ENCODE measurements at regions not wholly inside any gene's neighbourhood (a gene's known extent, or its start where the extent isn't known, plus 50 kb on each side); places are given as distances from the start of the nearest gene placed in this dataset.

GRCh38 chr4:177573507-177573906 lies 131.3 kb upstream of the AGA start:
- DNase-seq (ENCODE audit: low spot score): peak; percentile 21

DNA sequence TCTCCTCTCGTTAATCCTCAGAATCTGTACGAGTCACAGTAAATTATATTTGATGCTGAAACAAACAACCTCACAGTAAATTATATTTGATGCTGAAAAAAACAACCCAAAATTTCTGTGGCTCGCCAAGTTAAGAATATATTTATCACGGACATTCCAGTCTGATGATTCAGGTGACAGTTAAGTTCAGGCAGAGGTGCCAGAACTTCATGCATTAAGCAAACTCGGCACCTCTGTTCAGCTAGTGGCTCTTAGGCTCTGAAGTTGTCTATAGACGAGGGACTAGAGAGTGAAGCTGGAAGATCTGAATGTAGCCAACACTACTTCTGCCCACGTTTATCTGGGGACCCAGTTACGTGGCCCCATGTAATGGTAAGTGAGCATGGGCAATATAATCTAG lies 132.2 kb upstream of the AGA start:
- no peak for DNase-seq (ENCODE audit: low spot score)

DNA sequence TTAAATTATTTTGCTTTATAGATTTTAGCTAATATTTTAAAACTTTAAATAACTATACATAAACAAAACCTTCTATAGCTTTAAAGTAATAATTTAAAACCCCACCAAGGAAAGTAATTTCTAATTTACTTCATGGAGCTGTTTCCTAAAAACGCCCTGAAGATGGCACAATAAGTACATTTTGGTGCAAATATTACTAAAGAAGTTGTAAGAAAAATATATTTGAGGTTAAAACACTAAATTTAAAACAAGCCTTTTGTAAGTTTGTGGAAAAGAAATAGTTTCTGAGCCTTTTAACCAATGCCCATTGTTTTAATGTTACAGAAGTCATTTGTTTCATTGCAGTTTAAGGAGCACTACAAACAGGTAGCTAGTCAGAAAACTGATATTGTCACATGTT lies 137.4 kb upstream of the AGA start:
- DNase-seq (ENCODE audit: low spot score): no peak

GRCh38 chr4:177582992-177583391 lies 140.8 kb upstream of the AGA start:
- no peak for DNase-seq (ENCODE audit: low spot score)

DNA sequence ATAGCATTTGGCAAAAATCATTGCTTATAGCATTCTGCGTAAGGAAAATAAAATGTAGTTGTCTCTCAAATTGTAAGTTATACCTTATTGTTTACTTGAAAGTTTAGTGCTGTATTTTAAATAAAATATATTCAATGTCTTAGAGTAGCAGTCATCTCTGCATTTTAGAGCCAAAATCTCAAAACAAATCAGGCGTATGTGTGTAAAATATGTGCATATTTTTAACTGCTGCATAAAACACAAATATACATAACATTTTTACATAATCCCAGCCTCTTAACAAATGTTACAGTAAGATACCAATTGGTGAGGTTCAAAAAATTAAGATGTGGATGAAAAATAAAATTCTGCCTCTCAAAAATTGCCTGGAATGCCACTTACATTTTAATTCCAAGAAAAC lies 145.8 kb upstream of the AGA start:
- no peak for DNase-seq (ENCODE audit: low spot score)

- DNase-seq (ENCODE audit: low spot score): no peak
These were observed 153.1 kb upstream of the AGA start for GRCh38 chr4:177595386-177595785.

GRCh38 chr4:177596035-177596434 lies 153.8 kb upstream of the AGA start:
- peak; percentile 77 for DNase-seq (ENCODE audit: low spot score)

- no peak for DNase-seq (ENCODE audit: low spot score)
These were observed 154.8 kb upstream of the AGA start for GRCh38 chr4:177596991-177597390.

DNA sequence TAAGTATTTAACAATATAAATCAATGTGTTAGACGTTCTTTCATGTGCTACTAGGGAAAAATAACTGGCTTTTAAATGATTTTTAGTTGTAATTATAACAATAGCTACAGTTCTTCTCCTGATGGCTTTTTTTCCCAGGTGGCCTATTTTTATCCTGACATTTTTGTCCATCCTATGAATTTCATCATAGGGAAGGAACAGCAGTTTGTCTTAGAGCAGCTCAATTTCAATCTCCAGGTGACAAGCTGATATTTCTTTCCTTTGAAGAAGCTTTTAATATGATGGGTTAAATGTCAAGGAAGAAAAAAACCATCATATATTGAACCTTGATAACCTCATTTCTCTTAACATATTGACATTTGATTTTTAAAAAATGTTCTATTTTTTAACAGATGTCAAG lies 163.0 kb upstream of the AGA start:
- DNase-seq (ENCODE audit: low spot score): no peak

- no peak for DNase-seq (ENCODE audit: low spot score)
These were observed 164.9 kb upstream of the AGA start for GRCh38 chr4:177607111-177607573.

GRCh38 chr4:177611974-177612664 lies 169.9 kb upstream of the AGA start:
- no peak for DNase-seq (ENCODE audit: low spot score)

DNA sequence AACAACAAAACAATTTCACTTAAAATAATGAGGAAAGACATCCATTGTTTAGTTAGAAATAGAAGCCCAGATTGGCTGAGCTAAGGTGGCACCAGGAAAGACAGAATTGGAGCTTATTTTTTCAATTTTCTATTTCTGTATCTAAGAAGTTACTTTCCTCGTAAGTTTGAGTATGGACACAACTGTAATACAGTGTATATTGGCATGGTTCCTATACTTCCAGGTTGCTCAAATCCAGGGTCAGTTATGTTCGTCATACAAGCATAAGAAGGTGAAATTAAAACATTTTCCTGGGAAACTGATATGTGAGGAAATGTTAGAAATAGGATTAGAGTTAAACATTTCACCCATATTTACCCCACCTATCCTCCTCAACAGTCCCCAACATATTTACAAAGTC lies 170.4 kb upstream of the AGA start:
- no peak for DNase-seq (ENCODE audit: low spot score)

GRCh38 chr4:177632481-177632880 lies 190.2 kb upstream of the AGA start:
- DNase-seq (ENCODE audit: low spot score): no peak

DNA sequence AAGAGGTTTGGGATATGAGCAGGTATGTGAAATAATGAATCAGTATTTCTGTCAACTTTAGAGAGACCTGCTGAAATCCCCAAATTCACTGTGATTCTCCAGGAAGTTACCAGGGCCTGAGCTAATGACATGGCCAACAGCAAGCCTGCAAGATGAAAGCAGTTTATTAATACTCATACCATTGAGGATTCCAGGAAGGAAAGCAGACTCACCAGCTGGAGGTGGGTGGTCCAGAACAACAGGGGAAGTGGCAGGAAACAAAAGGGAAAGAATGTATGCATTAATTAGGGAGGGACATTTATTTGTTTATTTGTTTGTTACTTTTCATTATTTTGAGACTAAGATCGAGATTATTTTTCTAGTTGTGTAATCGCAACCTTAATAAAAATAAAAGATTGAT lies 196.6 kb upstream of the AGA start:
- no peak for DNase-seq (ENCODE audit: low spot score)

GRCh38 chr4:177640864-177641263 lies 198.6 kb upstream of the AGA start:
- no peak for DNase-seq (ENCODE audit: low spot score)

DNA sequence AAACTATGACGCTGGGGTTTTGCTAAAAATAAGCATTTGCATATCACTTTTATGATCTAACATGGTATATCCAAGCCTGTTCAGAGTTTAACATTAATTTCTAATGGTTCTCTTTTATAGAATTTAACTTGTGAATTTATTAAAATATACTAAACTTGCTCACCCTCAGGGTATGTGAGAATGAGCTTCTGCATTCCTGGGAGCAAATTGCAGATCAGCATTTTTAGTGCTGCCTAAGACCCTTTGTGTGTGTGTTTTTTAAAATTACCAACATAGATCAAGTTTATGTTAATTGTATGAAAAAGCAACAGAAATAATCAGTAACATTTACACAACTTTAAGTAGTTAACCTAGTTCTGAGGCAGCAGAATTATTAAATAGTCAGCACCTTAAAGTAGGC lies 218.0 kb upstream of the AGA start:
- DNase-seq (ENCODE audit: low spot score): no peak

GRCh38 chr4:177667687-177668086 lies 225.4 kb upstream of the AGA start:
- DNase-seq (ENCODE audit: low spot score): no peak

DNA sequence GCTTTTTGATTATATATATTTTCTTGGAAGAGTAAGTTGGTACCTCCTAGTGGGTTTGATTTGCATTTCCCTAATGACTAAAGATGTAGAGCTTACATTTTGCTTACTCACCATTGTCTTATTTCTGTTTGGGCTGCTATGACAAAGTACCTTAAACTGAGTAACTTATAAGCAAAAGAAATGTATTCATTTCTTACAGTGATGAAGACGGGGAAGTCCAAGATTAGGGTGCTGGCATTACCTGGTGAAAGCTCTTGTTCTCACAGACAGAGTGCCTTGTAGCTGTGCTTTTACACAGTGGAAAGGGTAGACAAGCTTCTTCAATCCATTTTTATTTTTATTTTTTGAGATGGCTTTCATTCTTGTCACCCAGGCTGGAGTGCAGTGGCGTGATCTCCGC lies 229.2 kb upstream of the AGA start:
- DNase-seq (ENCODE audit: low spot score): no peak

DNA sequence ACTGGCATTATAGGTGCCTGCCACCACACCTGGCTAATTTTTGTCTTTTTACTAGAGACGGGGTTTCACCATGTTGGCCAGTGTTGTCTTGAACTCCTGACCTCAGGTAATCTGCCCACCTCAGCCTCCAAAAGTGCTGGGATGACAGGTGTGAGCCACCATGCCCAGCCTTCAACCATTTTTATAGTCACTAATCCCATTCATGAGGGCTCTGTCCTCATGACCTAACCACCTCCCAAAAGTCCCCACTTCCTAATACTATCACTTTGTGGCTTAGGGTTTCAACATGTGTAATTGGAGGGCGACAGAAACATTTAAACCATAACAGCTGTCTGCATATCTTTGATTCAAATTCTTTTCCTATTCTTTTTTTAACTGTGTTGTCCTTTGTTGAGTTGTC lies 229.6 kb upstream of the AGA start:
- DNase-seq (ENCODE audit: low spot score): no peak

GRCh38 chr4:177673985-177674489 lies 231.8 kb upstream of the AGA start:
- DNase-seq (ENCODE audit: low spot score): no peak

- no peak for DNase-seq (ENCODE audit: low spot score)
These were observed 238.1 kb upstream of the AGA start for GRCh38 chr4:177680308-177680707.

DNA sequence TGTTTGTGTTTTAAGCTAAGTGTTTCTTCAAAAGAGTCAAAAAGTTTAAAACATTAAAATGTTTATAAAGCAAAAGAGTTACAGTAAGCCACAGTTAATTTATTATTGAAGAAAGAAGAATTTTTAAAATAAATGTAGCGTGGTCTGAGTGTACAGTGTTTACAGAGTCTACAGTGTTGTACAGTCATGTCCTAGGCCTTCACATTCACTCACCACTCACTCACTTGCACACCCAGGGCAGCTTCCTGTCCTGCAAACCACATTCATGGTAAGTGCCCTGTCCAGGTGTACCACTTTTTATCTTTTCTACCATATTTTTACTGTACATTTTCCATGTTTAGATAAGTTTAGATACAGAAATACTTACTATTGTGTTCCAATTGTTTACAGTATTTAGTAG lies 239.7 kb upstream of the AGA start:
- DNase-seq (ENCODE audit: low spot score): no peak

GRCh38 chr4:177687117-177687516 lies 244.9 kb upstream of the AGA start:
- no peak for DNase-seq (ENCODE audit: low spot score)

DNA sequence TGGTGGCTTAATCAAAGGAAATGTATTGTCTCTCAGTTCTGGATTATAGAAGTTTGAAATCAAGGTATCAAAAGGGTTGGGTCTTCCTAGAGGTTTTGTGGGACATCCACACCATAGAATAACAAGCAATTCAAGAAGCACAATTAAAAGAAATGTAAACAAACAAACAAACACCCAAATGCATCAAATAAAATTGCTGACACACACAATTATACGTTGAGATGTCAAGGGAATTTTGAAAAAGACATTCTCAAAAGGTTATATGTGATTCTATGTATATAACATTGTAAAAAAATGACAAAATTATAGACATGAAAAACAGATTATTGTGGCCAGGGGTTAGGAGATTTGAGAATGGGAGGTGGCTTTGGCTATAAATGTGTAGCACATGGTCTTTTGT lies 250.7 kb upstream of the AGA start:
- DNase-seq (ENCODE audit: low spot score): no peak
